IMR-90 (cell line): ENCODE measurements at regions not wholly inside any gene's neighbourhood (a gene's known extent, or its start where the extent isn't known, plus 50 kb on each side); places are given as distances from the start of the nearest gene placed in this dataset.

ENCODE experiments used
- ATAC-seq: fragments of 200-7000 bp; cut with Tn5 transposase; 2 replicates; pipeline ENCODE4 v1.9.1; 2020; ENCODE audit warnings: low read depth, mild to moderate bottlenecking, moderate library complexity
- BruUV-seq: library from RNA; stranded (reverse); fragments of 400-500 nt; replicated peaks from 2 replicates; lab custom pipeline; 2021; lab: Mats Ljungman, UMichigan
- CTCF ChIA-PET: fragments of 300-600 bp; formaldehyde crosslinking; extraction: SDS; loops from one replicate; lab custom pipeline; 2021; ENCODE audit warnings: antibody characterized with exemption; lab: Yijun Ruan, JAX
- POLR2A ChIA-PET: fragments of 300-600 bp; sonication (Branson Sonifier 250); formaldehyde crosslinking; loops from one replicate; lab custom pipeline; 2022; ENCODE audit warnings: antibody characterized with exemption; ENCODE audit not compliant: unreplicated experiment; lab: Charles Lee
- DNase-seq: peaks from one replicate; pipeline ENCODE4 v3.0.0; 2013
- H2AFZ ChIP-seq: replicated peaks from 2 replicates; pipeline ENCODE3; 2013; ENCODE audit warnings: low read length, mild to moderate bottlenecking; ENCODE audit not compliant: poor library complexity
- H2AK5ac ChIP-seq: 2 replicates; pipeline ENCODE4 v1.6.1; 2013; ENCODE audit warnings: low read depth, low read length, inconsistent platforms
- H2AK9ac ChIP-seq: replicated peaks from 2 replicates; pipeline ENCODE3; 2013; ENCODE audit warnings: mild to moderate bottlenecking, low read depth, low read length, moderate library complexity; ENCODE audit not compliant: poor library complexity
- H2BK120ac ChIP-seq: 2 replicates; pipeline ENCODE4 v1.6.1; 2013; ENCODE audit warnings: low read depth, low read length, inconsistent platforms
- H2BK15ac ChIP-seq: 3 replicates; pipeline ENCODE4 v1.6.1; 2013; ENCODE audit warnings: low read depth, low read length, inconsistent platforms
- H2BK20ac ChIP-seq: 2 replicates; pipeline ENCODE4 v1.6.1; 2013; ENCODE audit warnings: low read depth, mild to moderate bottlenecking, inconsistent platforms, low read length, moderate library complexity
- H2BK5ac ChIP-seq: 2 replicates; pipeline ENCODE4 v1.6.1; 2013; ENCODE audit warnings: mild to moderate bottlenecking, low read depth, low read length, inconsistent platforms; ENCODE audit not compliant: poor library complexity, severe bottlenecking
- H3K14ac ChIP-seq: replicated peaks from 2 replicates; pipeline ENCODE4 v1.6.1; 2013; ENCODE audit warnings: low read depth, low read length, inconsistent platforms
- H3K18ac ChIP-seq: 2 replicates; pipeline ENCODE4 v1.6.1; 2013; ENCODE audit warnings: low read depth, low read length, control low read depth
- H3K23ac ChIP-seq: 2 replicates; pipeline ENCODE4 v1.6.1; 2013; ENCODE audit warnings: low read depth, low read length, inconsistent platforms
- H3K27ac ChIP-seq: 2 replicates; pipeline ENCODE4 v1.5.1; 2013; ENCODE audit warnings: mild to moderate bottlenecking, control low read depth, low read length; ENCODE audit not compliant: insufficient read depth
- H3K27me3 ChIP-seq: 2 replicates; pipeline ENCODE4 v1.6.1; 2013; ENCODE audit warnings: low read length; ENCODE audit not compliant: control insufficient read depth, insufficient read depth
- H3K36me3 ChIP-seq: 2 replicates; pipeline ENCODE4 v1.6.1; 2013; ENCODE audit warnings: low read length, mixed read lengths; ENCODE audit not compliant: control insufficient read depth, insufficient read depth
- H3K4ac ChIP-seq: 2 replicates; pipeline ENCODE4 v1.6.1; 2013; ENCODE audit warnings: low read depth, low read length, inconsistent platforms
- H3K4me1 ChIP-seq: 2 replicates; pipeline ENCODE4 v1.6.1; 2013; ENCODE audit warnings: low read length, mixed read lengths; ENCODE audit not compliant: control insufficient read depth, insufficient read depth
- H3K4me2 ChIP-seq: 2 replicates; pipeline ENCODE4 v1.6.1; 2013; ENCODE audit warnings: low read depth, mild to moderate bottlenecking, control low read depth, low read length, moderate library complexity
- H3K4me3 ChIP-seq: 2 replicates; pipeline ENCODE4 v1.5.1; 2013; ENCODE audit warnings: low read depth, mild to moderate bottlenecking, control low read depth, low read length, moderate library complexity; ENCODE audit not compliant: insufficient read depth
- H3K56ac ChIP-seq: 2 replicates; pipeline ENCODE4 v1.6.1; 2013; ENCODE audit warnings: low read length, inconsistent platforms; ENCODE audit not compliant: insufficient read depth; ENCODE audit errors: extremely low read depth
- H3K79me1 ChIP-seq, 2 experiments: 2 replicates each; pipeline ENCODE4 v1.6.1; 2013; ENCODE audit warnings: low read length in 2 of 2, inconsistent platforms in 1 of 2, low read depth in 1 of 2
- H3K9ac ChIP-seq: 2 replicates; pipeline ENCODE4 v1.6.1; 2013; ENCODE audit warnings: low read depth, low read length, control low read depth
- H3K9me1 ChIP-seq: 2 replicates; pipeline ENCODE4 v1.6.1; 2013; ENCODE audit warnings: low read length, inconsistent platforms; ENCODE audit not compliant: insufficient read depth
- H3K9me3 ChIP-seq: 2 replicates; pipeline ENCODE4 v1.6.1; 2013; ENCODE audit warnings: low read length; ENCODE audit not compliant: control insufficient read depth, insufficient read depth
- H4K20me1 ChIP-seq: 2 replicates; pipeline ENCODE4 v1.6.1; 2013; ENCODE audit warnings: low read length, inconsistent platforms; ENCODE audit not compliant: insufficient read depth
- H4K5ac ChIP-seq: 2 replicates; pipeline ENCODE4 v1.6.1; 2013; ENCODE audit warnings: mild to moderate bottlenecking, low read depth, low read length, control low read depth
- H4K8ac ChIP-seq, 2 experiments: 2 replicates each; pipeline ENCODE4 v1.6.1; 2013; ENCODE audit warnings: low read depth in 2 of 2, low read length in 2 of 2, control low read depth in 1 of 2, inconsistent platforms in 1 of 2
- H4K91ac ChIP-seq: 2 replicates; pipeline ENCODE4 v1.6.1; 2013; ENCODE audit warnings: low read depth, low read length, inconsistent platforms; ENCODE audit not compliant: insufficient read depth
- BHLHE40 ChIP-seq: fragments of 150-350 bp; IDR thresholded peaks from 2 replicates; pipeline ENCODE4 v1.6.1; 2016; ENCODE audit warnings: mild to moderate bottlenecking, low read depth, low read length
- CEBPB ChIP-seq: IDR thresholded peaks from 2 replicates; pipeline ENCODE4 v1.6.1; 2012; ENCODE audit warnings: low read depth, low read length, improper control_type of control experiment
- CHD1 ChIP-seq: IDR thresholded peaks from 2 replicates; pipeline ENCODE4 v1.6.1; 2012; ENCODE audit warnings: low read depth, low read length, improper control_type of control experiment
- FOS ChIP-seq: fragments of 150-350 bp; IDR thresholded peaks from 2 replicates; pipeline ENCODE4 v1.6.1; 2016; ENCODE audit warnings: low read depth, low read length
- MAFK ChIP-seq: IDR thresholded peaks from 2 replicates; pipeline ENCODE4 v1.6.1; 2012; ENCODE audit warnings: low read depth, low read length, improper control_type of control experiment
- MAZ ChIP-seq: IDR thresholded peaks from 2 replicates; pipeline ENCODE4 v1.6.1; 2012; ENCODE audit warnings: low read depth, mild to moderate bottlenecking, low read length, improper control_type of control experiment, moderate library complexity, borderline replicate concordance
- NFE2L2 ChIP-seq: fragments of 150-350 bp; IDR thresholded peaks from 2 replicates; pipeline ENCODE4 v1.6.1; 2016; ENCODE audit warnings: low read depth, mild to moderate bottlenecking, low read length
- POLR2A ChIP-seq: IDR thresholded peaks from 2 replicates; pipeline ENCODE4 v1.6.1; 2012; ENCODE audit warnings: mild to moderate bottlenecking, low read depth, low read length
- RCOR1 ChIP-seq: IDR thresholded peaks from 2 replicates; pipeline ENCODE4 v1.6.1; 2012; ENCODE audit warnings: mild to moderate bottlenecking, low read length, improper control_type of control experiment; ENCODE audit not compliant: insufficient replicate concordance
- RFX5 ChIP-seq: IDR thresholded peaks from 2 replicates; pipeline ENCODE4 v1.8.0; 2012; ENCODE audit warnings: low read depth, mild to moderate bottlenecking, low read length, moderate library complexity
- SMC3 ChIP-seq: fragments of 150-350 bp; IDR thresholded peaks from 2 replicates; pipeline ENCODE4 v1.6.1; 2016; ENCODE audit warnings: low read depth, mild to moderate bottlenecking, antibody characterized with exemption, low read length, moderate library complexity
- WGBS, 2 experiments: methylation state at CpG; one replicate each; pipeline versions ENCODE4 v1.1.5 to v1.1.7; 2013; ENCODE audit warnings: missing lambda C conversion rate in 2 of 2; ENCODE audit not compliant: insufficient read length in 1 of 2; ENCODE audit errors: extremely low coverage in 2 of 2; 5-methylcytosine and 5-hydroxymethylcytosine counted together
- dilution Hi-C: fragments of 300-500 bp; cut with HindIII; formaldehyde crosslinking; loops from one replicate; pipeline ENCODE4 v1.14.3; 2018; ENCODE audit warnings: low sequenced_read_pairs; ENCODE audit not compliant: unreplicated experiment
- in situ Hi-C: fragments of 300-500 bp; cut with MboI; formaldehyde crosslinking; loops from 3 replicates; pipeline ENCODE4 v1.14.3; 2019; ENCODE audit warnings: low sequenced_read_pairs, inconsistent platforms, mixed read lengths
- intact Hi-C: fragments of 100-400 bp; cut with micrococcal nuclease; formaldehyde crosslinking; loops from 2 replicates; pipeline ENCODE4 v1.10.0; 2022
- TF ChIP-seq, protein P1 (sequence below): fragments of 150-350 bp; IDR thresholded peaks from 2 replicates; pipeline ENCODE4 v1.6.1; 2017; ENCODE audit warnings: mild to moderate bottlenecking, antibody characterized with exemption, low read length, low read depth
- TF ChIP-seq, protein P2 (sequence below): fragments of 150-350 bp; IDR thresholded peaks from 2 replicates; pipeline ENCODE4 v1.6.1; 2016; ENCODE audit warnings: low read depth, mild to moderate bottlenecking, low read length, moderate library complexity, borderline replicate concordance

DNA sequence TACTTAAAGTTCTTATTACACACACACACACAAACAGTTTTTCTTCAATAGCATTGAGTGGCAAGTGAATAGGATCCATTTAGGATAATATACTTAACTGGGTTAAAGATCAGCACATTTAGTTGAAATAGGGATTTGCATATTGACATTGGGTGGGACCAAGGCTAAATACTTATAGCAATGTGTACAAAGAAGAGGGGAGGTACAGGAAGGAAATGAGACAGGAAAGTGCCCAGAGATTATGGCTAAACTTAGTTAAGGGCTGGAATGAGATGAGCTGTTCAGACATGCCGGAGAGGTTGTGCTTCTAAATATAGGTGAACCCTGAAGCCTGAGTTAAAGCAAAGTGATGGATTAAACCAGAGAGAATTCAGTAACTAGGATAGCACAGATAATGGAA lies 95.1 kb downstream of the LSMEM1 start:
- Histone ChIP-seq H3K14ac (no peak overlapping the region), H2BK5ac (no peak overlapping the region), H3K18ac (no peak overlapping the region), H2AFZ (no peak overlapping the region), H2BK20ac (no peak overlapping the region), H2AK5ac (no peak overlapping the region), H3K4me3 (no peak overlapping the region), H4K8ac (no peak overlapping the region), H3K27ac (no peak overlapping the region), H3K4me2 (no peak overlapping the region), H2BK15ac (no peak overlapping the region), H4K91ac (no peak overlapping the region), H3K9me1 (no peaks in the 10 kb centered on the region), H4K20me1 (no peaks in the 10 kb centered on the region), H2AK9ac (no peak overlapping the region), H3K9ac (no peak overlapping the region), H3K9me3 (no peaks in the 10 kb centered on the region), H3K56ac (no peak overlapping the region), H3K36me3 (no peaks in the 10 kb centered on the region), H4K5ac (no peak overlapping the region), H2BK120ac (no peak overlapping the region), H3K23ac (no peak overlapping the region), H3K27me3 (no peaks in the 10 kb centered on the region), H3K4me1 (no peaks in the 10 kb centered on the region), H3K4ac (no peak overlapping the region), H3K79me1 (no peaks in the 10 kb centered on the region)
- intact Hi-C loops = no loop called here
- ATAC-seq (no peak), DNase-seq (no peak)
- WGBS, 2 experiments = no CpG with 5 or more reads among the region's 1 CpG
- POLR2A ChIA-PET = no interaction called here
- dilution Hi-C loops = no loop called here
- in situ Hi-C loops = no loop called here
- no TSS peak for BruUV-seq
- TF ChIP-seq MAFK (no peak), CEBPB (no peak), CHD1 (no peak), FOS (no peak), NFE2L2 (no peak), RCOR1 (no peak), MAZ (no peak), RFX5 (no peak), POLR2A (no peak), SMC3 (no peak), BHLHE40 (no peak)
- TF ChIP-seq, protein P1, sequence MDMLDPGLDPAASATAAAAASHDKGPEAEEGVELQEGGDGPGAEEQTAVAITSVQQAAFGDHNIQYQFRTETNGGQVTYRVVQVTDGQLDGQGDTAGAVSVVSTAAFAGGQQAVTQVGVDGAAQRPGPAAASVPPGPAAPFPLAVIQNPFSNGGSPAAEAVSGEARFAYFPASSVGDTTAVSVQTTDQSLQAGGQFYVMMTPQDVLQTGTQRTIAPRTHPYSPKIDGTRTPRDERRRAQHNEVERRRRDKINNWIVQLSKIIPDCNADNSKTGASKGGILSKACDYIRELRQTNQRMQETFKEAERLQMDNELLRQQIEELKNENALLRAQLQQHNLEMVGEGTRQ = no peak
- TF ChIP-seq, protein P2, sequence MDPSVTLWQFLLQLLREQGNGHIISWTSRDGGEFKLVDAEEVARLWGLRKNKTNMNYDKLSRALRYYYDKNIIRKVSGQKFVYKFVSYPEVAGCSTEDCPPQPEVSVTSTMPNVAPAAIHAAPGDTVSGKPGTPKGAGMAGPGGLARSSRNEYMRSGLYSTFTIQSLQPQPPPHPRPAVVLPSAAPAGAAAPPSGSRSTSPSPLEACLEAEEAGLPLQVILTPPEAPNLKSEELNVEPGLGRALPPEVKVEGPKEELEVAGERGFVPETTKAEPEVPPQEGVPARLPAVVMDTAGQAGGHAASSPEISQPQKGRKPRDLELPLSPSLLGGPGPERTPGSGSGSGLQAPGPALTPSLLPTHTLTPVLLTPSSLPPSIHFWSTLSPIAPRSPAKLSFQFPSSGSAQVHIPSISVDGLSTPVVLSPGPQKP = no peak
- CTCF ChIA-PET = no interaction called here
